T47D (cell line): ENCODE measurements at regions not wholly inside any gene's neighbourhood (a gene's known extent, or its start where the extent isn't known, plus 50 kb on each side); places are given as distances from the start of the nearest gene placed in this dataset.

ENCODE experiments used
- DNase-seq, 2 experiments: peaks; one replicate each; pipeline versions ENCODE4 v3.0.0 to v3.0.0-alpha.2; 2011 to 2012; ENCODE audit warnings: low read depth in 1 of 2, low spot score in 1 of 2
- JUND ChIP-seq: IDR thresholded peaks from 2 replicates; pipeline ENCODE4 v1.6.1; 2012; ENCODE audit warnings: low read depth
- in situ Hi-C: cut with HindIII; loops from 2 replicates; pipeline ENCODE4 v1.10.0; 2016; ENCODE audit warnings: low sequenced_read_pairs, low pct_unique_long_range_greater_than_20kb

- TF ChIP-seq JUND = no peak
- no peak for DNase-seq
- in situ Hi-C loops = no loop called here
Observed at GRCh38 chr5:82760856-82761255, 316.3 kb downstream of the TMEM167A start.

- no peak for DNase-seq
- in situ Hi-C loops = no loop called here
Observed at GRCh38 chr5:82758881-82759280, 318.3 kb downstream of the TMEM167A start.

GRCh38 chr5:82754759-82755158 lies 322.4 kb downstream of the TMEM167A start:
- in situ Hi-C loops = no loop called here
- TF ChIP-seq JUND = no peak
- DNase-seq = no peak

More at GRCh38 chr5:82758881-82759280, 318.3 kb downstream of the TMEM167A start:
- TF ChIP-seq JUND = no peak

GRCh38 chr5:82754036-82754746 lies 323.0 kb downstream of the TMEM167A start:
- in situ Hi-C loops = no loop called here
- no peak for DNase-seq
- TF ChIP-seq JUND = no peak

- no peak for TF ChIP-seq JUND
- no peak for DNase-seq
- in situ Hi-C loops = no loop called here
Observed at GRCh38 chr5:82753374-82753773, 323.8 kb downstream of the TMEM167A start.

- no peak for TF ChIP-seq JUND
- in situ Hi-C loops = no loop called here
- DNase-seq = no peak
Observed at GRCh38 chr5:82749461-82749820, 327.8 kb downstream of the TMEM167A start.

- in situ Hi-C loops = no loop called here
- DNase-seq = no peak
- TF ChIP-seq JUND = no peak
Observed at GRCh38 chr5:82748688-82749460, 328.3 kb downstream of the TMEM167A start.

- in situ Hi-C loops = no loop called here
- no peak for DNase-seq
- no peak for TF ChIP-seq JUND
Observed at GRCh38 chr5:82747986-82748385, 329.2 kb downstream of the TMEM167A start.

- TF ChIP-seq JUND = no peak
- no peak for DNase-seq
- in situ Hi-C loops = no loop called here
Observed at GRCh38 chr5:82745016-82745415, 332.2 kb downstream of the TMEM167A start.

- DNase-seq = no peak
- in situ Hi-C loops = no loop called here
- no peak for TF ChIP-seq JUND
Observed at GRCh38 chr5:82738681-82739269, 338.4 kb downstream of the TMEM167A start.

- no peak for TF ChIP-seq JUND
- in situ Hi-C loops = no loop called here
- no peak for DNase-seq
Observed at GRCh38 chr5:82735160-82735789, 341.9 kb downstream of the TMEM167A start.

- in situ Hi-C loops = no loop called here
- DNase-seq = no peak
- TF ChIP-seq JUND = no peak
Observed at GRCh38 chr5:82734347-82734746, 342.8 kb downstream of the TMEM167A start.

- in situ Hi-C loops = no loop called here
- no peak for TF ChIP-seq JUND
- no peak for DNase-seq
Observed at GRCh38 chr5:82730913-82731312, 346.3 kb downstream of the TMEM167A start.
